ENCODE measurements at regions not wholly inside any gene's neighbourhood (a gene's known extent, or its start where the extent isn't known, plus 50 kb on each side); places are given as distances from the start of the nearest gene placed in this dataset.

GRCh38 chr14:87264272-87264785, 728.7 kb downstream of the GALC start:
- TF ChIP-seq, protein P1, sequence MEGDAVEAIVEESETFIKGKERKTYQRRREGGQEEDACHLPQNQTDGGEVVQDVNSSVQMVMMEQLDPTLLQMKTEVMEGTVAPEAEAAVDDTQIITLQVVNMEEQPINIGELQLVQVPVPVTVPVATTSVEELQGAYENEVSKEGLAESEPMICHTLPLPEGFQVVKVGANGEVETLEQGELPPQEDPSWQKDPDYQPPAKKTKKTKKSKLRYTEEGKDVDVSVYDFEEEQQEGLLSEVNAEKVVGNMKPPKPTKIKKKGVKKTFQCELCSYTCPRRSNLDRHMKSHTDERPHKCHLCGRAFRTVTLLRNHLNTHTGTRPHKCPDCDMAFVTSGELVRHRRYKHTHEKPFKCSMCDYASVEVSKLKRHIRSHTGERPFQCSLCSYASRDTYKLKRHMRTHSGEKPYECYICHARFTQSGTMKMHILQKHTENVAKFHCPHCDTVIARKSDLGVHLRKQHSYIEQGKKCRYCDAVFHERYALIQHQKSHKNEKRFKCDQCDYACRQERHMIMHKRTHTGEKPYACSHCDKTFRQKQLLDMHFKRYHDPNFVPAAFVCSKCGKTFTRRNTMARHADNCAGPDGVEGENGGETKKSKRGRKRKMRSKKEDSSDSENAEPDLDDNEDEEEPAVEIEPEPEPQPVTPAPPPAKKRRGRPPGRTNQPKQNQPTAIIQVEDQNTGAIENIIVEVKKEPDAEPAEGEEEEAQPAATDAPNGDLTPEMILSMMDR (conservative IDR thresholded peaks at IDR 0.05; ENCODE audit: low read depth, low read length): no peak
- TF ChIP-seq EZH2 (IDR thresholded peaks at IDR 0.05; ENCODE audit: borderline replicate concordance, low read depth, low read length, poor library complexity, severe bottlenecking): no peak
